Activated CD4-positive, alpha-beta T cell treated with anti-CD3 and anti-CD28 coated beads for 24 hours (primary cell): ENCODE measurements at regions not wholly inside any gene's neighbourhood (a gene's known extent, or its start where the extent isn't known, plus 50 kb on each side); places are given as distances from the start of the nearest gene placed in this dataset.
"Not testable (repeated sequence)": the region's sequence is repeated elsewhere in the genome, so short reads cannot be mapped to it uniquely, and the experiment has no call there.

Experiments used
- DNase-seq, 2 donors: peaks; one replicate each; pipeline ENCODE4 v3.0.0-alpha.2; 2020; ENCODE audit warnings: low read depth in 2 of 2

- DNase-seq: not testable (repeated sequence)
Observed at GRCh38 chr16:10272250-10272854, 90.1 kb upstream of the GRIN2A start.

GRCh38 chr16:10275214-10275996 is 93.2 kb upstream of the GRIN2A start:
- DNase-seq: not testable (repeated sequence)

- DNase-seq: no peak
Observed at GRCh38 chr16:10277597-10277996, 95.4 kb upstream of the GRIN2A start.

- DNase-seq: no peak
Observed at GRCh38 chr16:10280262-10281170, 98.3 kb upstream of the GRIN2A start.

GRCh38 chr16:10282367-10282766 is 100.1 kb upstream of the GRIN2A start:
- DNase-seq: no peak

GRCh38 chr16:10283246-10283645 is 101.0 kb upstream of the GRIN2A start:
- not testable (repeated sequence) for DNase-seq

- DNase-seq: not testable (repeated sequence)
Observed at GRCh38 chr16:10290467-10291105, 95.3 kb upstream of the ATF7IP2 start.

GRCh38 chr16:10292197-10292596 is 93.7 kb upstream of the ATF7IP2 start:
- DNase-seq: not testable (repeated sequence)

- DNase-seq: not testable (repeated sequence)
Observed at GRCh38 chr16:10292976-10293375, 92.9 kb upstream of the ATF7IP2 start.

- not testable (repeated sequence) for DNase-seq
Observed at GRCh38 chr16:10294153-10294552, 91.7 kb upstream of the ATF7IP2 start.

- DNase-seq: no peak
Observed at GRCh38 chr16:10296956-10297340, 88.9 kb upstream of the ATF7IP2 start.

GRCh38 chr16:10297341-10298006 is 88.4 kb upstream of the ATF7IP2 start:
- DNase-seq: no peak

- DNase-seq: no peak
Observed at GRCh38 chr16:10300905-10301304, 85.0 kb upstream of the ATF7IP2 start.

- not testable (repeated sequence) for DNase-seq
Observed at GRCh38 chr16:10301547-10301946, 84.3 kb upstream of the ATF7IP2 start.

- no peak for DNase-seq
Observed at GRCh38 chr16:10305912-10306311, 79.9 kb upstream of the ATF7IP2 start.

- DNase-seq: no peak
Observed at GRCh38 chr16:10308305-10309193, 77.3 kb upstream of the ATF7IP2 start.

- no peak for DNase-seq
Observed at GRCh38 chr16:10309271-10309932, 76.5 kb upstream of the ATF7IP2 start.

- no peak for DNase-seq
Observed at GRCh38 chr16:10312008-10312407, 73.9 kb upstream of the ATF7IP2 start.
